ENCODE measurements at regions not wholly inside any gene's neighbourhood (a gene's known extent, or its start where the extent isn't known, plus 50 kb on each side); places are given as distances from the start of the nearest gene placed in this dataset.

DNA sequence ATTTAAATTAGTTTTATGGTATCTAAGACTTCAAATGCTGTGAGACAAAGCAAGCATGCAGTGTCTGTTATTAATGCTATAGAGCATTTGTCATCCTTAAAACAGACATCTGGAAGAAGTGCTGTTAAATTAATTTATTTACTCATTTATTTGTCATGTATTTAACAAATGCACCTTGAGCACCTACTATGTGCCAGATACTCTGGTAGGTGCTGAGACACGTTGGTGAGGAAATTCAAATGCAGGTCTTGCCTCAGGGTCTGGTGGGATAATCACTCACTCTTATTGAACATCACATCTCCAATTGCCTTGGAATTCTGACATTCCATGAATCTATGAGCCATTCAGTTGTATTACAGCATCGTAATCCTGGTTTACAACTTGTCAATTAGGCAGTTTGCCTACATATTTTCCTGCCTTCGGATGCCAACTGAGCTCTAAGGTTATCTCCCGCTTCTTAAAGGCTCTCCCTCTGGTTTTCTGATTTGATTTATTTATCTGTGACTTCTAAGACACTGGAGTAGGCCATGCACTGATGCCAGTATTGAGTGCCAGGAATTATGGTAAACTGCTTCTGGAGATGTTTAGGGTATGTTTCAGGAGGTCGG lies 56.0 kb upstream of the RPS23 start:
- ATAC-seq (ENCODE audit: insufficient read depth, low FRiP score) (no peak), DNase-seq (no peak)
- Histone ChIP-seq H3K9ac (ENCODE audit: insufficient read depth in 1 of 2, low read length in 2 of 2) (no peak overlapping the region), H3K27me3 (ENCODE audit: control insufficient read depth in 3 of 3, insufficient read depth in 3 of 3, low read length in 2 of 3) (no peaks in the 10 kb centered on the region), H3K27ac (ENCODE audit: low read depth in 1 of 2, low read length in 1 of 2) (peak overlapping the region; percentile 14 to 83), H3K36me3 (ENCODE audit: control insufficient read depth in 4 of 4, insufficient read depth in 4 of 4, low read length in 4 of 4) (no peaks in the 10 kb centered on the region), H3K4me3 (no peak overlapping the region), H3K4me1 (ENCODE audit: control insufficient read depth in 5 of 5, insufficient read depth in 5 of 5, low read length in 5 of 5) (peaks cover 0 to 6% (median 0%) of the 10 kb centered on the region in 5 donors), H3K9me3 (ENCODE audit: control insufficient read depth in 4 of 4, insufficient read depth in 3 of 4, low read length in 3 of 4) (no peaks in the 10 kb centered on the region)
- WGBS, 2 donors = 67 to 75% methylated on average over 5 of the region's 5 CpGs
- TF ChIP-seq CTCF (IDR thresholded peaks at IDR 0.05; ENCODE audit: control extremely low read depth, extremely low read depth) = no peak

DNA sequence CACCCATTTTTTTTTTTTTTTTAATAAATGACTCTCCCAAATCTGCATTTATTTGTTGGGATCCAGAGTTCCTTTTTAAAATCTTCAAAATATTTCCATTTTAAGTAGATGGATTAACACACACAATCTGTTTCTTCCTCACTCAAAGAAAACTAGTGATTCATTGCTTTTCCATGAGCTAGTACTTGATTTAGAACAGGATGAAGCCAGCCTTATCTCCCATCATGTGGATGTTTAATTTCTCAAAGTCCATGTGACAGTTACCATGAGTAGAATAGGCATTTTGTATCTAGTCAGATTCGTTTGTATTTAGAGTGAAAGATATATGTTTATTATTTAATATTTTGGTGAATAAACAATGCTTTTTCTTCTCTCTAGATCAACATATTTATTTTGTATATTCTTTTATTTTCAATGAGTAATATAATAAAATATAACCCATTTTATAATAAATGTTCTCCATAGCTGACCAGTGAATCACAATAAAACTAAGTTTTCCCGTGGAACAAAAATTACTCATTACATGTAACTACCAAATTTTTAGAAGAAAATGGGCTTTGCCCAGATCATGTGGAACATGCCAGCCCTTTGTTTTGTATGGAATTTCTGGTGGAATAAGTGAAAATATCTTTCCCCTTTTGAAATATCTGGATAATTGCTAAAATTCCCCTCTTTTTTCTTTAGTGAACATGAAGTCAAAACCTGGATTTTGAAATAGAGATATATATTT lies 54.9 kb upstream of the RPS23 start:
- Histone ChIP-seq H3K27me3 (ENCODE audit: control insufficient read depth in 3 of 3, insufficient read depth in 3 of 3, low read length in 2 of 3) (no peaks in the 10 kb centered on the region), H3K4me3 (no peak overlapping the region), H3K9me3 (ENCODE audit: control insufficient read depth in 4 of 4, insufficient read depth in 3 of 4, low read length in 3 of 4) (no peaks in the 10 kb centered on the region), H3K27ac (ENCODE audit: low read depth in 1 of 2, low read length in 1 of 2) (no peak overlapping the region), H3K36me3 (ENCODE audit: control insufficient read depth in 4 of 4, insufficient read depth in 4 of 4, low read length in 4 of 4) (no peaks in the 10 kb centered on the region), H3K4me1 (ENCODE audit: control insufficient read depth in 5 of 5, insufficient read depth in 5 of 5, low read length in 5 of 5) (peaks cover 0 to 6% (median 0%) of the 10 kb centered on the region in 5 donors), H3K9ac (ENCODE audit: insufficient read depth in 1 of 2, low read length in 2 of 2) (no peak overlapping the region)
- DNase-seq (no peak), ATAC-seq (ENCODE audit: insufficient read depth, low FRiP score) (no peak)
- TF ChIP-seq CTCF (IDR thresholded peaks at IDR 0.05; ENCODE audit: control extremely low read depth, extremely low read depth) = no peak
- WGBS, 2 donors = 68 to 82% methylated on average over 2 of the region's 2 CpGs

GRCh38 chr5:82332064-82332855 lies 54.1 kb upstream of the RPS23 start:
- no peak overlapping the region for H3K9ac ChIP-seq (ENCODE audit: insufficient read depth in 1 of 2, low read length in 2 of 2)
- WGBS, 2 donors = 79 to 91% methylated on average over 3 of the region's 3 CpGs

More at GRCh38 chr5:82332064-82332855, 54.1 kb upstream of the RPS23 start:
- Histone ChIP-seq H3K27ac (ENCODE audit: low read depth in 1 of 2, low read length in 1 of 2) (no peak overlapping the region), H3K9me3 (ENCODE audit: control insufficient read depth in 4 of 4, insufficient read depth in 3 of 4, low read length in 3 of 4) (no peaks in the 10 kb centered on the region), H3K4me3 (no peak overlapping the region), H3K4me1 (ENCODE audit: control insufficient read depth in 5 of 5, insufficient read depth in 5 of 5, low read length in 5 of 5) (peaks cover 0 to 6% (median 0%) of the 10 kb centered on the region in 5 donors), H3K36me3 (ENCODE audit: control insufficient read depth in 4 of 4, insufficient read depth in 4 of 4, low read length in 4 of 4) (no peaks in the 10 kb centered on the region), H3K27me3 (ENCODE audit: control insufficient read depth in 3 of 3, insufficient read depth in 3 of 3, low read length in 2 of 3) (no peaks in the 10 kb centered on the region)
- no peak for ATAC-seq (ENCODE audit: insufficient read depth, low FRiP score)
- no peak for DNase-seq
- TF ChIP-seq CTCF (IDR thresholded peaks at IDR 0.05; ENCODE audit: control extremely low read depth, extremely low read depth) = no peak
